ENCODE measurements at regions not wholly inside any gene's neighbourhood (a gene's known extent, or its start where the extent isn't known, plus 50 kb on each side); places are given as distances from the start of the nearest gene placed in this dataset.
"Not testable (repeated sequence)": the region's sequence is repeated elsewhere in the genome, so short reads cannot be mapped to it uniquely, and the experiment has no call there.

GRCh38 chr16:16983582-16983981 is 487.2 kb downstream of the XYLT1 start:
- TF ChIP-seq, protein P1, sequence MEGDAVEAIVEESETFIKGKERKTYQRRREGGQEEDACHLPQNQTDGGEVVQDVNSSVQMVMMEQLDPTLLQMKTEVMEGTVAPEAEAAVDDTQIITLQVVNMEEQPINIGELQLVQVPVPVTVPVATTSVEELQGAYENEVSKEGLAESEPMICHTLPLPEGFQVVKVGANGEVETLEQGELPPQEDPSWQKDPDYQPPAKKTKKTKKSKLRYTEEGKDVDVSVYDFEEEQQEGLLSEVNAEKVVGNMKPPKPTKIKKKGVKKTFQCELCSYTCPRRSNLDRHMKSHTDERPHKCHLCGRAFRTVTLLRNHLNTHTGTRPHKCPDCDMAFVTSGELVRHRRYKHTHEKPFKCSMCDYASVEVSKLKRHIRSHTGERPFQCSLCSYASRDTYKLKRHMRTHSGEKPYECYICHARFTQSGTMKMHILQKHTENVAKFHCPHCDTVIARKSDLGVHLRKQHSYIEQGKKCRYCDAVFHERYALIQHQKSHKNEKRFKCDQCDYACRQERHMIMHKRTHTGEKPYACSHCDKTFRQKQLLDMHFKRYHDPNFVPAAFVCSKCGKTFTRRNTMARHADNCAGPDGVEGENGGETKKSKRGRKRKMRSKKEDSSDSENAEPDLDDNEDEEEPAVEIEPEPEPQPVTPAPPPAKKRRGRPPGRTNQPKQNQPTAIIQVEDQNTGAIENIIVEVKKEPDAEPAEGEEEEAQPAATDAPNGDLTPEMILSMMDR (IDR thresholded peaks at IDR 0.05; ENCODE audit: low read depth, low read length), result no peak
- no peak for DNase-seq (ENCODE audit: extremely low read depth, low read depth)

DNA sequence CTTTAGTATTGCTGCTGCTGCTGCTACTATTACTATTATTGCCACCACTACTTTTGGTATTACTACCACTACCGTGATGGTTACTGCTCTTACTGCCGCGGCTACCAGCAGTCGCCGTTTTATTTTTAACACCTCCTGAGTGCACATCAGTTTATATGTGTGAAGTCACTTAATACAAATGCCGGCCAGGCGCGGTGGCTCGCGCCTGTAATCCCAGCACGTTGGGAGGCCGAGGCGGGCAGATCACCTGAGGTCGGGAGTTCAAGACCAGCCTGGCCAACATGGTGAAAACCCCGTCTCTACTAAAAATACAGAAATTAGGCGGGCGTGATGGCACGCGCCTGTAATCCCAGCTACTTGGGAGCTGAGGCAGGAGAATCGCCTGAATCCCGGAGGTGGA is 486.7 kb downstream of the XYLT1 start:
- not testable (repeated sequence) for DNase-seq (ENCODE audit: extremely low read depth, low read depth)

GRCh38 chr16:16985707-16986106 is 485.1 kb downstream of the XYLT1 start:
- TF ChIP-seq, protein P1 (IDR thresholded peaks at IDR 0.05; ENCODE audit: low read depth, low read length), result no peak
- DNase-seq (ENCODE audit: extremely low read depth, low read depth), result no peak

GRCh38 chr16:16988963-16989362 is 481.8 kb downstream of the XYLT1 start:
- DNase-seq (ENCODE audit: extremely low read depth, low read depth), result no peak
- TF ChIP-seq, protein P1 (IDR thresholded peaks at IDR 0.05; ENCODE audit: low read depth, low read length), result no peak

DNA sequence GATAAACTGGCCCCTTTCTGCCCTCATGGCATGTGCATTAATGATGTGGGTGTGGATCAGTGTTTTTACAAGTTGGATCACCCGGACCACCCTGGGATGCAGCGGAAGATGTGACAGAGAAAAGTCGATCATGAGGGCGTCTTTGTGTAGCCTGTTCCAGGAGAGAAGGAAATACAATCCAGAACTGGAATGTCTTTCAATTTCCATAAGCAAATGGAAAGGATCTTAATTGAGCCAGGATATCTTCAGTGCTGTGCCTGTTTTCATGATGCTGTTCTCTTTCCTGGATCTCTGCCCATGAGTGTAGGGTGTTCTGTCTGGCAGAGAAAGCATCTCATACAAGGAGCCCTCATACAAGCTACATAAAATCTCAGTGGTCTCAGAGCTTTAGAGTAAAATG is 481.4 kb downstream of the XYLT1 start:
- DNase-seq (ENCODE audit: extremely low read depth, low read depth), result no peak
- TF ChIP-seq, protein P1 (IDR thresholded peaks at IDR 0.05; ENCODE audit: low read depth, low read length), result no peak

DNA sequence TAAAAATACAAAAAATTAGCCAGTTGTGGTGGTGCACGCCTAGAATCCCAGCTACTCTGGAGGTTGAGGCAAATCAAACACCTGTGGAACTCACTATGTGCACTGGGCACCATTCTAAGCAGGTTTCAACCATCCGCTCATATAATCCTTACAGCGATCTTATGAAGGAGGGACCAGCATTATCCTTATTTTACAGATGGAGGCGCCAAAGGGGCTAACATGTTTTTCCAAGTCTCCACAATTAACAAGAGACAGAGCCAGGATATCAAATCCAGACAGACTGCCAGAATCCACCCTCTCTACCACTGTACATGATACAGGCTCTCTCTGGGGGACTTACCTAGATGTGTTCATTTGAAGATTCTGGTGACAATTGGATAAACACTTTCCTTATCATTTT is 479.0 kb downstream of the XYLT1 start:
- TF ChIP-seq, protein P1 (IDR thresholded peaks at IDR 0.05; ENCODE audit: low read depth, low read length), result no peak
- DNase-seq (ENCODE audit: extremely low read depth, low read depth), result no peak

DNA sequence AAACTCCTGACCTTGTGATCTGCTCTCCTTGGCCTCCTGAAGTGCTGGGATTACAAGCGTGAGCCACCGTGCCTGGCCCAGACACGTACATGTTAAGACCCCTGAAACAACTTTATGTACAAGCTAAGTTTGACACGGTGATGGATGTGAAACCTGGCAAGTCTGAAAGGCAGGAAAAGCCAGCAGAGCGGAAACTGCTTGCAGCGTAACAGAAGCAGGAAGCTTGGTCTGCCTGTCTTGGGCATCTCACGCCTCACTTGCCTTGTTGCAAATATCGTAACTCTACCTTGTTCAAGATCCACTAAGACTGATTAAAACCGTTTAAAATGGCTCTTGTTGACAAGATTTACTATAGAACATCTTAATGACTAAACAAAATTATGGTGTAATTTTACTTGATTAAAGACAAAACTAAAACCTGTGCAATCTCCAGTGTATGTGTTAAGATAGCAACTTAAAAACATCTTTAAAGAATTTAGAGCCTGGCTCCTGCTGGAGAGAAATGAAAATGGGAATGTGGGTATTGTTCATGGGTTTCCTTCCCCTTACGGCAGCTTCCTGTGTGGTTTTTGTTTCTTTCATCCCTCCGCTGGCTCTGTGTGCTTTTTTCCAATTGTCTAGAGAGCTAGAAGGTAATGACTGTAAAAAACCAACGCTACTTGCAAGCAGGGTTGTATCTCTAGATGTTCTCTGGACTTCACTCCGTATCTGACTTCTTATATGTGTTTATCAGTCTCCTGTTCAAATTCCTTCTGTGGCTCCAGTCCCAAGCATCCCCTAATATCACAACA is 477.6 kb downstream of the XYLT1 start:
- TF ChIP-seq, protein P1 (IDR thresholded peaks at IDR 0.05; ENCODE audit: low read depth, low read length), result no peak
- no peak for DNase-seq (ENCODE audit: extremely low read depth, low read depth)

DNA sequence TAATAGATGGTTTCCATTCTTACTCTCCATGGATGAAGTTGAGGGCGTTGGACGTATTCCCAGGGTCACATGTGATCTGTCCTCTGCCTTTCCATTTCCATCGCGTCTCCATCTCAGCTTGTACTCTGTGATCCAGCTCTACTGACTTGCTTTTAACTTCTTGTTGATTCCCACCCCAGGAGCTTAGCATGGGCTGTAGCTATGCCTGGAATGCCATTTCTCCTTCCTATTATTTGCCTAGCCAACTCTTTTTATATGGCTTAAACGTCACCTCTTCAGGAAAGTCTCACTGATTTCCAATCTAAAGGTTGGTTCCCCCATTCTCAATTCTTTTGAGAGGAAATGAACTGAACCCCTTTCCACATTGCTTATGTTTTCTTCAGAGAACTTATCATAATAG is 475.9 kb downstream of the XYLT1 start:
- TF ChIP-seq, protein P1 (IDR thresholded peaks at IDR 0.05; ENCODE audit: low read depth, low read length), result no peak
- DNase-seq (ENCODE audit: extremely low read depth, low read depth), result no peak
